GM12878 (cell line): ENCODE measurements at regions not wholly inside any gene's neighbourhood (a gene's known extent, or its start where the extent isn't known, plus 50 kb on each side); places are given as distances from the start of the nearest gene placed in this dataset.

Experiments
- BHLHE40 ChIP-seq, 2 experiments: fragments of 450-650 bp in 1 of 2; IDR thresholded peaks; 2 replicates each; pipeline ENCODE4 v1.6.1; 2011 to 2017; ENCODE audit warnings: low read depth in 2 of 2, borderline replicate concordance in 1 of 2, improper control_type of control experiment in 1 of 2, low read length in 1 of 2, mild to moderate bottlenecking in 1 of 2
- CTCF ChIP-seq, 3 experiments: IDR thresholded peaks in 2 of 3; conservative IDR thresholded peaks in 1 of 3; 2 replicates each; pipeline ENCODE4 v1.5.1; 2011; ENCODE audit warnings: low read depth in 3 of 3, low read length in 3 of 3, mild to moderate bottlenecking in 3 of 3, control low read depth in 2 of 3, moderate library complexity in 2 of 3, inconsistent platforms in 1 of 3, mixed read lengths in 1 of 3; ENCODE audit not compliant: control insufficient read depth in 2 of 3, insufficient read depth in 1 of 3; ENCODE audit errors: extremely low read depth in 1 of 3
- EGR1 ChIP-seq, 2 experiments: IDR thresholded peaks; 1 replicate in 1 of 2; 2 replicates in 1 of 2; pipeline ENCODE4 v1.6.1; 2011 to 2012; ENCODE audit warnings: low read depth in 2 of 2, low read length in 2 of 2, borderline replicate concordance in 1 of 2, mild to moderate bottlenecking in 1 of 2, moderate library complexity in 1 of 2
- EZH2 ChIP-seq: IDR thresholded peaks from 2 replicates; pipeline ENCODE4 v1.6.1; 2012; ENCODE audit warnings: low read depth, mild to moderate bottlenecking, control low read depth, inconsistent platforms, low read length, borderline replicate concordance; ENCODE audit not compliant: control insufficient read depth
- FOS ChIP-seq: IDR thresholded peaks from 3 replicates; pipeline ENCODE4 v1.6.1; 2011; ENCODE audit warnings: borderline replicate concordance; ENCODE audit not compliant: insufficient read length; ENCODE audit errors: extremely low read depth
- HDAC6 ChIP-seq: fragments of 200-600 bp; sonication (generic); IDR thresholded peaks from one replicate; pipeline ENCODE4 v1.8.0; 2017; ENCODE audit warnings: antibody characterized with exemption; ENCODE audit not compliant: unreplicated experiment
- IRF3 ChIP-seq: fragments of 450-650 bp; IDR thresholded peaks from 2 replicates; pipeline ENCODE4 v1.6.1; 2014; ENCODE audit warnings: mild to moderate bottlenecking
- RFX5 ChIP-seq: IDR thresholded peaks from 2 replicates; pipeline ENCODE4 v1.6.1; 2011; ENCODE audit warnings: low read depth, low read length, improper control_type of control experiment
- SMC3 ChIP-seq: IDR thresholded peaks from 2 replicates; pipeline ENCODE4 v1.6.1; 2011; ENCODE audit warnings: low read length, improper control_type of control experiment, borderline replicate concordance
- ZBED1 ChIP-seq: IDR thresholded peaks from 2 replicates; pipeline ENCODE4 v1.6.1; 2016; ENCODE audit warnings: borderline replicate concordance
- TF ChIP-seq, protein P1 (sequence below): IDR thresholded peaks from 2 replicates; pipeline ENCODE4 v1.6.1; 2012; ENCODE audit warnings: improper control_type of control experiment, low read depth, low read length; ENCODE audit not compliant: insufficient replicate concordance

- no peak for TF ChIP-seq CTCF (IDR thresholded peaks at IDR 0.05 in 2 of 3, conservative IDR thresholded peaks at IDR 0.05 in 1 of 3; ENCODE audit: control insufficient read depth in 2 of 3, extremely low read depth in 1 of 3, insufficient read depth in 1 of 3, low read depth in 3 of 3, low read length in 3 of 3)
- TF ChIP-seq HDAC6, result no peak
- no peak for TF ChIP-seq EGR1 (IDR thresholded peaks at IDR 0.05; ENCODE audit: borderline replicate concordance in 1 of 2, low read depth in 2 of 2, low read length in 2 of 2)
- no peak for TF ChIP-seq SMC3
- TF ChIP-seq FOS, result no peak
- no peak for TF ChIP-seq BHLHE40 (IDR thresholded peaks at IDR 0.05; ENCODE audit: borderline replicate concordance in 1 of 2, low read depth in 2 of 2, low read length in 1 of 2)
- no peak for TF ChIP-seq RFX5
- no peak for TF ChIP-seq ZBED1
- TF ChIP-seq, protein P1, sequence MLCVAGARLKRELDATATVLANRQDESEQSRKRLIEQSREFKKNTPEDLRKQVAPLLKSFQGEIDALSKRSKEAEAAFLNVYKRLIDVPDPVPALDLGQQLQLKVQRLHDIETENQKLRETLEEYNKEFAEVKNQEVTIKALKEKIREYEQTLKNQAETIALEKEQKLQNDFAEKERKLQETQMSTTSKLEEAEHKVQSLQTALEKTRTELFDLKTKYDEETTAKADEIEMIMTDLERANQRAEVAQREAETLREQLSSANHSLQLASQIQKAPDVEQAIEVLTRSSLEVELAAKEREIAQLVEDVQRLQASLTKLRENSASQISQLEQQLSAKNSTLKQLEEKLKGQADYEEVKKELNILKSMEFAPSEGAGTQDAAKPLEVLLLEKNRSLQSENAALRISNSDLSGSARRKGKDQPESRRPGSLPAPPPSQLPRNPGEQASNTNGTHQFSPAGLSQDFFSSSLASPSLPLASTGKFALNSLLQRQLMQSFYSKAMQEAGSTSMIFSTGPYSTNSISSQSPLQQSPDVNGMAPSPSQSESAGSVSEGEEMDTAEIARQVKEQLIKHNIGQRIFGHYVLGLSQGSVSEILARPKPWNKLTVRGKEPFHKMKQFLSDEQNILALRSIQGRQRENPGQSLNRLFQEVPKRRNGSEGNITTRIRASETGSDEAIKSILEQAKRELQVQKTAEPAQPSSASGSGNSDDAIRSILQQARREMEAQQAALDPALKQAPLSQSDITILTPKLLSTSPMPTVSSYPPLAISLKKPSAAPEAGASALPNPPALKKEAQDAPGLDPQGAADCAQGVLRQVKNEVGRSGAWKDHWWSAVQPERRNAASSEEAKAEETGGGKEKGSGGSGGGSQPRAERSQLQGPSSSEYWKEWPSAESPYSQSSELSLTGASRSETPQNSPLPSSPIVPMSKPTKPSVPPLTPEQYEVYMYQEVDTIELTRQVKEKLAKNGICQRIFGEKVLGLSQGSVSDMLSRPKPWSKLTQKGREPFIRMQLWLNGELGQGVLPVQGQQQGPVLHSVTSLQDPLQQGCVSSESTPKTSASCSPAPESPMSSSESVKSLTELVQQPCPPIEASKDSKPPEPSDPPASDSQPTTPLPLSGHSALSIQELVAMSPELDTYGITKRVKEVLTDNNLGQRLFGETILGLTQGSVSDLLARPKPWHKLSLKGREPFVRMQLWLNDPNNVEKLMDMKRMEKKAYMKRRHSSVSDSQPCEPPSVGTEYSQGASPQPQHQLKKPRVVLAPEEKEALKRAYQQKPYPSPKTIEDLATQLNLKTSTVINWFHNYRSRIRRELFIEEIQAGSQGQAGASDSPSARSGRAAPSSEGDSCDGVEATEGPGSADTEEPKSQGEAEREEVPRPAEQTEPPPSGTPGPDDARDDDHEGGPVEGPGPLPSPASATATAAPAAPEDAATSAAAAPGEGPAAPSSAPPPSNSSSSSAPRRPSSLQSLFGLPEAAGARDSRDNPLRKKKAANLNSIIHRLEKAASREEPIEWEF, result no peak
- no peak for TF ChIP-seq IRF3
- no peak for TF ChIP-seq EZH2
Measured at GRCh38 chr6:14058735-14059134, 58.8 kb upstream of the CD83 start.
